HG03095 (cell line): ENCODE measurements at regions not wholly inside any gene's neighbourhood (a gene's known extent, or its start where the extent isn't known, plus 50 kb on each side); places are given as distances from the start of the nearest gene placed in this dataset.

Source experiments
- ATAC-seq: cut with Tn5 transposase; IDR thresholded peaks from one replicate; pipeline ENCODE4 v1.9.1; 2021; ENCODE audit warnings: moderate library complexity; ENCODE audit not compliant: unreplicated experiment

DNA sequence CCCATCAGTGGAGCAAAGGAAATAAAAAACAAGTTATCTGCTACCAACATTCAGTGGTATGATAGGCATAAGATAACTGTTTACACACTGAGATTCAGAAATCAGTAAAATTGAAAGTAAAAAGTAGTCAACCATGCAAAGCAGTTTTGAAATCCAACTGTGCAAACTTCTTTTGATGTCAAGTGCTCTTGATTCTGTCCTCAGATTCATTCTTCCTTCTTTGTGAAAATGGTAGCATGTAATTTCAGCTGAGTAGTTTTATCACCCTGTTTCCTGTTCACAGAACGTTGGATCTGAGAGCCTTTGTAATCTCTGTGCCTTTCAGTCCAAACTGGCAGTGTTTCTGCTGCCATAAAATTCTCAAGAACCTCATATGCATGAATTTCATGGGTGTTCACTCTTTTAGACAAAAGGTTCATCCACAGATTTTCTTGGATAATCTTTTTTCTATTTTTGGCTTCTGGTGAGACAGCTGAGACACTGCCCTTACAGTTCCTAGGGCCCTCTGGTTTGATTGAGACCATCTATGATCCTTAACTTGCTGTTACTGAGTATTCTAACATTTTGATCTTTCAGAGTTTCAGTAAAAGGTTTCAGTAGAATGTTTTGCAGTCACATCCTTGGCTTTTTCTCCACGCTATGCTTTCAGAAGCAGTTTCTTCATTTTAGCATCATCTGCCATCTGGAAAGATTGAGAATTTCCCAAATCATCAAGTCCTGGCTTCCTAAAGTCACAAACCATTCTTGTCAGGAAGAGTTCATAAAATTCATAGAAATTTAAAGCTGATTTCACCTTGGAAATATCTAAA lies 272.3 kb upstream of the EPHA4 start:
- ATAC-seq: no peak

DNA sequence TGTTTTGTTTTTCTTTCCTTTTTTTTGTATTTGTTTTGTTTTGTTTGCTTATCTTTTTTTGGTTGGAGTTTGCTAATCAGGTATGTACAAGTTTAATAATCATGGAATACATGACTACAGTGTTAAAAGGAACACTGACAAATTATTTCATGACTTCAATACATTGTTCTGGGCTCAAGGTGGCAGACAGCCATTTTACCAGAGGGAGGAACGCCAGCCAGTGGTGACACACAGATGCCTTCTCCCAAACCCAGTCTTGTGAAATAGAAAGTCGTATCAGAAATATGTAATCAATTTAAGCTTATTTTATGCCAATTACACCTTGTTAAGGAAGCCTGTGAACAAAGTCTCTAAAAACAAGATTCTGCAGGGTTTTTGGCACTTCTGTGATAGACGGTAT lies 264.0 kb upstream of the EPHA4 start:
- ATAC-seq: no peak

DNA sequence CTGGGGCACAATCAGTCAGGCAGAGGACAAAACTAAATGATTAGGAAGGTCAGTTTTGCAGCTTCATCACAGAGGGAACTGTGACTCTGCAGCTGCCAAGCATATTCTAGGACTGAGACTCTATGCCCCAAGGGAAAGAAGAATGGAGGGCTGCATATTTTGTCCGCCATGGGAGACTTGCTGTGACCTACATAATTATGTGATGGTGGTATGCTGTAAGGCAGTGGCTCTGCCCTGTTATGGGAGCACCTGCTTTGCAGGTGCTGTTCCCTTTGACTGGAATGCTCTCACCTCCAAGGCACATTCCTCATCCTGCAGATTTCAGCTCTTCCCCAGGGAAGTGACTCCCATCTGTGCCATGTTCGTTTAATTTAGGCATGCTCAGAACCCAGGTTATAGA lies 261.9 kb upstream of the EPHA4 start:
- no peak for ATAC-seq

DNA sequence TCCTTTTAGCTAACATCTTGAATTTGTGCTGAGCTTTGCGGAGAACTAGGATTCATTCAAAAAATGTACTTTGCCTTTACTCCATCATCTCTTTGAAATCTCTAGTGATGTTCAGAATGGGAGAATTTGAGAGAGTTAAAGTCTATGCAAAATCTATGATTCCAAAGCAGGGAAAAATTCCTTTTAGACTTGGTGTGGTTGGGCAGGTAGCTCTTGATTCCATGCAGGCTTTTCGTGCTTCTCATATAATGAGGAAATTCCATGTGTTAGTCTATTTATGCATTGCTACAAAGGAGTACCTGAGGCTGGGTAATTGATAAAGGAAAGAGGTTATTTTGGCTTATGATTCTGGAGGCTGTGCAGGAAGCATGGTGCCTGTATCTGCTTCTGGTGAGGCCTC lies 258.9 kb upstream of the EPHA4 start:
- ATAC-seq: no peak

DNA sequence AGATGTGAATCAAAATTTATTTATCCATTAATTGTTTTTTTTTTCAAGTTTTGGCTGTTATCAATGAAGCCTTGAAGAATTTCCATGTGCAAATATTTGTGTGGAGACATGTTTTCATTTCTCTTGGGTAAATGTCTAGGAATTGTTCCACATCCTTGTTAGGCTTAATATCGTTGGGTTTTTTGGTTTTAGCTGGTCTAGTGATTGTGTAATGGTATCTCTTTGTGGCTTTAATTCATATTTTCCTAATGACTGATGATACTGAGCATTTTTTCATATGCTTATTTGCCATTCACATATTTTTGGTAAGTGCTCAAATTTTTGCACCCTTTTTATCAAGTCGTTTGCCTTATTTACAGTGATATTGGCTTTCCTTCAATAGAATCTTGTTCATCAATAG lies 250.3 kb upstream of the EPHA4 start:
- no peak for ATAC-seq

DNA sequence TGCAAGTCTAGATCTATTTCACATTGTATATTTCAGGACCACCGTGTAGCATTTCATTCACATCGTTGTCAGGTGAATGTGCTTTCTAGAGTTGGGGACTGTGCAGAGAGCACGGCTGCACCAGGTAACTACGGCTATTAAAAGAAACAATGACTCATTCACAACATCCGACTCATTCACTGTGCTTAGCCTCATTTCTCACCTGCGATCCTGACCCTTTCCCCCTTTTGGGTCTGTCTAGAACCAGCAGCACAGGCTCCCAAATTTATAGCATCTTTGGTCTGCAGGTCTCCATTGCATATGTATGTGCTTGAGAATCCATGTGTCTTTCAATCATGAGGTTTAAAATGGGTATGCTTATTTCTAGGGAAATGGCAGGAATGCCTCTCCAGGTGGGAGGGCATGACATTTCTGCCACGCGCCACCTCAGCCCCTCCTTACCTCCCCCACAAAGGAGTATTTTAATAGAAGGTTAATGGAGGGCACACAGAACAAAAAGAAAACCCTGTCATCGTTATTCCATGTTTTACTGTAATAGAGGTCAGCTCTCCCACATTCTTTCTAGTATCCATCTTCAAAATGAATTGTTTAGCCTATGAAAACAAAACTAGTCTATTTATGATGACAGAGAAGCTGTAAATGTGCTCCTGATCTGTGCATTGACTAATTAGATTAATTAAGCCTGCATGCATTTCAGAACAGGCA lies 246.7 kb upstream of the EPHA4 start:
- ATAC-seq: no peak

DNA sequence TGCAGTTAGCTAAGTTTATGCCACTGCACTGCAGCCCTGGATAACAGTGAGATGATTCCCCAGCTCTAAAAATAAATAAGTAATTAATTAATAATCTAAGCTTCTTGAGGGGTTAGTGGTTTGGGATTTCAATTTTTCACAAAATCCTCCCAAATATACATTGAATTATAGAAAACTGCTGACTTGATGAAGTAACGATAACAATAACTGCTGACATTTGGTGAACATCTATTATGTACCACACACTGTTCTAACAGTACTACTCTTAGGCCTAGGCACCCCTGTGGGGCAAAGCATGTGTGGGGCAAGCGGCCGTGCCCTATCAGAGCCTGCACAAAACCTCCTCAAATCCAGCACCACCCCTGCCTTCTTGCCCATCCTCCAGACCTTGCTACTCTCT lies 245.8 kb upstream of the EPHA4 start:
- ATAC-seq: no peak

DNA sequence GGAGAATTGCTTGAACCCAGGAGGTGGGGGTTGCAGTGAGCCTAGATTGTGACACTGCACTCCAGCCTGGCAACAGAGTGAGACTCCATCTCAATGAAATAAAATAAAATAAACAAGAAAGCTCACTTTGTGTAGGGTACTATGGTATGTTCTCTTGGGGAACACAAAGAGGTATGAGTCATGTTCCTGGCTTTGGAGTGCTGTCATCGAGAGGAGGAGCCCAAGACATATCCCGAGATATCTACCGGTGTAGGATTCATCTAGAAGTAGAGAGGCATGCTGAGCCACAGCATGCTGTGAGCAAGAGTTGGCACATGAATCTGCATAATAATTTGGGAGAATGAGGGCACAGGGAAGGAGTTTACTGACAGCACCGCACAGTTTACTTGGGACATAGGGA lies 244.9 kb upstream of the EPHA4 start:
- ATAC-seq: no peak

DNA sequence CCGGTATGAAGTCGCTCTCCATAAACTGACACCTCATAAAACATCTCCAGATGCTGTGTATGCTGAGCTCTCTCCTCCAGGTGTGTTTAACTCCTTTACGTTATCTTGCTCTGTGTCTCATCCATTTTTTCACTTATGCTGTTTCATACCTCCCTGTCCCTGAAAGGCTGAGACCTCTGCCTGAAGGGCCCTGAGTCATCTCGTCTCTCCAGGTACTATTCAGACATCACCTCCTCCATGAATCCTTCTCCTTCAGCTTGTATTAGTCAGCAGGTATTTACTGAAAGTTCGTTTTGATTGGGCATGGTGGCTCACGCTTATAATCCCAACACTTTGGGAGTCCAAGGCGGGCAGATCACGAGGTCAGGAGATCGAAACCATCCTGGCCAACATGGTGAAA lies 244.5 kb upstream of the EPHA4 start:
- no peak for ATAC-seq

DNA sequence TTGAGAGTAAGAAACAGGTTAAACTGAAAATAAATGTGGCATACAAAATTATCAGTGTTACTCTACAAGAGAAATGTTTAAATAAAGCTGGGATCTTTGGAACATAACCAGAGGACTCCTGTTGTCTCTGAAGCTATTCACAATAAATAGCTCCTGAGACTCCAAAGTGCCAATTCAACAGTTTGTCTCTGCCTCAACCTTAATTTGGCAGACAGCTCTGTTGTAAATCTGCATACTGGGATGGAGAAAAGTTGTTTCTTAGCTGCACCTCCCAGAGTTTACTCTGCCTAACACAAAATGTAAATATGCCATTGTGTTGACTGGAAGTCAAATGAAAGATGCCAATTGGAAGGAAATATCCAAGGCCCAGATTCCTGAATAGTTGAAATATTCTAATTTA lies 238.5 kb upstream of the EPHA4 start:
- no peak for ATAC-seq

DNA sequence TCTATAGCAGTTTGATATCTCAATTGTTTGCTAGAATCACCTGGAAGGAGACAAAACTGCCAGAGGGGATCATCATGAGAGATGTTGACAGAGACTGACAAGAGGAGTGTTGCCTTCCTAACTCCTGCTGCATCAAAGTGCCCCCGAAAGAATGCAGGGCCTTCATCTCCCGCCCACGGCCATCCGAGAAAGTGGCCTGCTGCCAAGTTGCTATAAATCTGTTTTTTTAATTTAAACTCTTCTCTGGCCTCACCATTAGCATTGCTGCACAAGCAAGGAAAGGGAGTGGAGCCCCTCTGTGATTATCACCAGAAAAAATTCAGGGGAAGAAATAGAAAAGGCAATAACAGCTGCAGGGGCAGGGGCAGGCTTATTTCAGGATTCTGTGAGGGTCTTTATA lies 238.1 kb upstream of the EPHA4 start:
- no peak for ATAC-seq

DNA sequence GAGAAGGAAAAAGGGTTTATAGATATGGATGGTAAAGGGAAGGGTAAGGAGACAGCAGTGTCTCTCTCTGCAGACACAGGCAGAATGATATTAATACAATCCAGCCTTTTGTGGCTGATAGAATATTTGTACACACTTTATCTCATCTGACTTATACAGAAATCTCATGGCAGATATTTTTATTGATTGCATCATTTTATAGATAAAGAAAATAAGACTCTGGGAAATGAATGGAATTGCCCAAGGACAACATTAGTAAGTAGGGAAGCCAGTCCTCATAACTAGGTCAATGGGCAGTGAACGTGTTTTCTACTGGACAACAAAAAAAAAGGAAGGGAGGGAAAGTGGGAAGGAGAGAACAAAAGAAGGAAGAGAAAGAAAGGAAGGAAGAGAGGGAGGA lies 236.4 kb upstream of the EPHA4 start:
- no peak for ATAC-seq

DNA sequence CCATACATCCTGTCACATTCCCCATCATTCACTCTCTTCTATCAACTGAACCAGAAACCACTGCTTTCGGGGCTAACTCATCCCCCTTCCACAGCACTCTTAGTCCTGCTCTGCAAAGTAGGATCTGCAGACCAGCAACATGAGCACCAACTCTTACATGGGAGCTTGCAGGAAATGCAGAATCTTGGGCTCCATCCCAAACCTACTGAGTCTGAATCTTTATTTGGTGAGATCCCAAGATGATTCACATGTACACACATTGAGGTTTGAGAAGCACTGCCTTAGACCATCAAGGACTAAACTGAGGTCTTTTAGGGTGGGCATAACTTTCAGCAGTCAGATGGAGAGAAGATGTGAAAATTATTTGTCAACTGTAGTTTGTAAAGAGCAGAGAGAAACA lies 235.6 kb upstream of the EPHA4 start:
- ATAC-seq: no peak

DNA sequence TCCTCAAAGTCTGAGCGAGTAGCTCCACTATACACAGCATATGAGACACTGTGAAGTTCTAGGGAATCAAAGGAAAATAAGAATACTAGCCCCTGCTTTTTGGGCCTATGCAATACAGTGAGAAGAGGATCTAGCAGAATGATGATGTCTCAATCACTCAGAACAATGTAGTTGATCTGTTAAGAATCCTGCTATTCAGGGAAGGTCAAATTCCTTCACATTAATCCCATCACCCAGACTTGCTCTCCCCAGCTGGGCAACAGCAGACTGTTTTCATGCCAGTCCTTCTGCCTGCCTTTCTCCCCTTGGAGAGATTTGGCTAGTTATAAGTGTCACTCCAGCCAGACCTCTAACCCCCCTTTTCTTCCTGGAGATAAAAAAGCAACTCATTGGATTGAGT lies 230.0 kb upstream of the EPHA4 start:
- ATAC-seq: no peak

DNA sequence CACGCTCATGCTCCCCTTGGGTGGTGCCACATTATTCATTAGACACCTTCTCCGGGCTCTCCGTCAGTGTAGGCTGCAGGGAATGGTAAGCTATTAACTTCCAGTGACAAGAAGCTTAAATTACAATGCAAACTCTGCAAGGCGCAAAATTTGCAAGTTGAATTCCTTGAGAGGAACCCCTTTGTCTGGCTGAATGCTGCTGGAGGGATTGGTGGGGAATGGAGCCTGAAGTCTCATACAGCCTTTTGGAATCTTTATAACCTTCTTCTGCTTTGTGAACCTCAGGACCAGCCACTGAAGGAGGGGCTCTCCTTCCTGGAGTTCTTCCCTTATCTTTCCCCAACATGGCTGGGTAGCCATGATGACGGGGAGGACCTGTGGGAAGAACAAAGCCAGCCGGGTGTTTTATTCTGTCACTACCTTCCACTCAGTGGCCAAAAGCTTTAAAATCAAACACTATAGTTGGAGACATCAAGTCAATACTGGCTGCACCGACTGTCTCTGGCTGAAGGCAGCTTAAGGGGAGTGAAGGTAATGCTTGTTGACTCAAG lies 220.9 kb upstream of the EPHA4 start:
- no peak for ATAC-seq

DNA sequence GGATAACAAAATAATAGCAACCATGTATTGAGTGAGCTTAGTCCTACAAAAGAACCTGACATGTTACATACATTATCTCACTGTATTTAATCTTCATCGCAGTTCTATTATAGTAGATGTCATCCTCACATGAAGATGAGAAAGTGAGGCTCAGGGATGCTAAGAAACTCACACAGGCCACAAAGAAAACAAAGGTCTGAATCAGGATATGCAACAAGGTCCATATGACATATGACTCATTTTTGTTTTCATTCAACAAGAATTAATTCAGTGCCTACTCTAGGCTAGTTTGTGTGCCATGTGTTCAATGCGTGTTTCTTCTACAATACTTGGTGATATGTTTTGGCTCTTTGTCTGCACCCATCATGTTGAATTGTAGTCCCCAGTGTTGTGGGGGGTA lies 219.7 kb upstream of the EPHA4 start:
- ATAC-seq: no peak

DNA sequence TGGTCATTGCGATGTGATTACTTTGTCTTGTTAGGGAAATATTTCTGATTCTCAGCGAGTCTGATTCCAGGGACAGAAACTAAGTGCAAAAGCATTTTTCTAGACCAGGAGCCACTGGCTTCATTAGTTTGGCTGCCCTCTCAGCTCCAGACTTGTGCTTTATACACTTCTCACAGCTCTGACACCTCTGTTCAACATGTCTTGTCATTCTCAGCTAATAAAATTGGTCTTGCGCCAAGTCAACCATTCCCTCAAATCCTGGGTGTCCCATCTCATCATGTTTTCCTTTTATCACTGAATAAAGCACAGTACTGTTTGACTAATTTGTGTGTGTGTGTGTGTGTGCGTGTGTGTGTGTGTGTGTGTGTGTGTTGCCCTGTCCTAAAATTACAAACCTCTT lies 215.5 kb upstream of the EPHA4 start:
- ATAC-seq: no peak

DNA sequence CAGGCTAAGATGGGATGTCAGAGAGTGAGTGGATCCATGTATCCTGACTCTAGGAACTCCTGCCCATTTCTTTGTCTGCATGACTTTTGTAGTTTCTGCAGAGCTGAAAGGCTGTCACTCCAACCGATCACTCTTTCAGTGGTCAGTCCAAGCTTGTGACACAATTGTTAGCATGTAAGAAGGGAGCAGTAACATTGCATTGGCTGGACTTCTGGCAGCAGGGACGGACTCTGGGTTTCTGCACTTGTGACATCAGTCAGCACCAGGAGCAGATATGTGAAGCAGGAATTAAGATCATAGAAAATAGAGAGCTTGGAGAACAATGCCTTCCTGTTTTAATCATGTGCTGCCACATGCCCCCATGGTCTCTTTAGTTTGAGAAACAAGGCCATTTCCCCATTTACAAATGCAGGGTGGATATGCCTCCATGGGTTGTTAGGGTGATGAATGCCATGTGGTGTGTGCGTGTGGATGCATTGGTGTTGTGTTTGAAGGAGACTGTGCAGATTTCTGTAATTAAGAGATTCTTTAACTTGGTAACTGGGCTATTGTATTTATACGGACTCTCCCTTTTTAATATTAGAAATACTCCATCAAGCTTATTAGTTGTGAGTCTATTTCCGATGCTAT lies 214.3 kb upstream of the EPHA4 start:
- no peak for ATAC-seq

DNA sequence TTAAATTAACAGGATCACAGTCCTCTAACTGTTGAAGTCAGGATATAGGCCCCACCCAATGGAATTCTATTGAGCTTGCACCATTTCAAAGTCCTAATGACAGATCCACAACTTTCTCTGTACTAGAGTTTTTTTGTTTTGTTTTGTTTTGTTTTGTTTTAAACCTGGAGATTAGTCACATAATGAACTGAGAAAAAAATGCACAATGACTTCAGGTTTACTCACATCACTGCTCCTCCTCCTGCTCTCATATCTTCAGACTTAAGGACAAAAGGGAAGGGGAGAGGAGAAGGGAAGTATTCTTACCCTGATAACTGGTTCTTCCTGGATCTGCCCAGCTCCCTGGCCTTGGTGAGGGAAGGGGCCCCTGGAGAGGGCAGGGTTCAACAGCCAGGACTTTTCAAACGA lies 208.2 kb upstream of the EPHA4 start:
- ATAC-seq: no peak

DNA sequence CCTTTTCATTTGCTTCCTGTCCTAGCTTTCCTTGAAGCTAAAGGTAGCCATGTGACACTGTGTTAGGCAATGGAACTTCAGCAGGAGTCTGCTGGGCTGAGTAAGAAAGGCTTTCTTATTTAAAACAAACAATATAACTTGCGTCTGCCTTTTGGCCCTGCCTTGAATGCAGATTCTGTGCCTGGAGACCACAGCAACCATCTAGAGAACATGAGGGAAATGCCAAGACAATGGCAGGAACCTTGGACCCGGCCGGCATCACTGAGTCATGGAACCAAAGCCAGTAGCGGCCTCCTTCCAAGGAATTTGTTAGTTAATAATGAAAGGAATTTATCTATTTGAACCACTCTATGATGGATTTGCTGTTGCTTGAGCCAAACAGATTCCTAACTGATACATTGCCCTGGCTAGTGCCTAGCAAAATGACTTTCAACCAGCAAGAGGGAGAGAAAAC lies 207.5 kb upstream of the EPHA4 start:
- ATAC-seq: no peak

DNA sequence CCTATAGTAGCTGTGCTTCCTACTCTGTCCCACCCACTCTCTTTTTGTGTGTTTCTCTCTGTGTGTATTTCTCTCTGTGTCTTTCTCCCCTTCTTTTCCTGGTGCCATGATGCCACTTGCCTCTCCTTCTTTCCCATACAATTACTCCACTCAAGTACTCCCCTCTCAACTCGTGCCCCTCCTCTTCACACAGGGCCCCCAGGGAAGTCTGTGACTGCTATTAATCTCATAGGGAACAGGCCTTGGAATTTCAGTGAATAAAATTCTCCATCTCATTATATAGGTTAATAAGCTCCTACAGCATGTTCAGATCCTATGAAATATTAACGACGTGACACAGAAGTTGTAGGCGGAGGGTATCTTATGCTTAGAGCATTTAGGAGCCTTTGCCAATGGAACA lies 205.9 kb upstream of the EPHA4 start:
- no peak for ATAC-seq

DNA sequence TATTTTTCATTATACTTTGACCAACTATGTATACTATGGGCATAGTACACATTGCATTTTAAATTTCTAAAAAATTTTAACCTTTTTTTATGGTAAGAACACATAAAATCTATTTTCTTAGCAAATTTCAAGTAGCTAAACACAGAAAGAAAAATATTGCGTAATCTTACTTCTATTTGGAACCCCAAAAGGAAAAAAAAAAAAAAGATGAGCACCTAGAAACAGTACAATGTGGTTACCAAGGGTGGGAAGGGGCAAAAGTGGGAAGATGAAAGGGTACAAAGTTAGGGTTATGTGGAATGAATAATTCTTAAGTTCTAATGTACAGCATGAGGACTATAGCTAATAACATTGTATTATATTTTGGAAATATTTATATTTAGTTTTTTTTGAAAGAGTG lies 205.0 kb upstream of the EPHA4 start:
- ATAC-seq: no peak
